ENCODE measurements at regions not wholly inside any gene's neighbourhood (a gene's known extent, or its start where the extent isn't known, plus 50 kb on each side); places are given as distances from the start of the nearest gene placed in this dataset.
"Not testable (repeated sequence)": the region's sequence is repeated elsewhere in the genome, so short reads cannot be mapped to it uniquely, and the experiment has no call there.

DNA sequence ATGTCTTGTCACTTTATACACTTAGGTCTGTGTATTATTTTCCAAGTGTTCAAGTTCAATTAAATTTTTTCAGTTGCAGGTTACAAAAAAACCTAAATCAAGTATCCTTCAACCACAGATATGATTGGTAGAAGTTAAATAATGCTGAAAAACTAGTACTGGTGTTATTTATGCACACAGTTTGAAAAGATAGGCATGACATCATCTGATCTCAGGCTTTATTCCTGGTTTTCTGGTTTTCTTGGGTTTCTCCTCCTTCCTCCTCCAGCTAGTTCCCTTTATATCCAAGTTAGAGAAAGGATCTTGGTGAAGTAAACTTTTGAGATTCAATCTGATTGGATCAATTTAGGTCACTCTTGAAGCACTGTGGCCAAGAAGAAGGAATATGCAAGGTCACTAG is 1201.1 kb upstream of the B3GALT2 start:
- no peak for DNase-seq (ENCODE audit: extremely low read depth, low read depth, low spot score)

DNA sequence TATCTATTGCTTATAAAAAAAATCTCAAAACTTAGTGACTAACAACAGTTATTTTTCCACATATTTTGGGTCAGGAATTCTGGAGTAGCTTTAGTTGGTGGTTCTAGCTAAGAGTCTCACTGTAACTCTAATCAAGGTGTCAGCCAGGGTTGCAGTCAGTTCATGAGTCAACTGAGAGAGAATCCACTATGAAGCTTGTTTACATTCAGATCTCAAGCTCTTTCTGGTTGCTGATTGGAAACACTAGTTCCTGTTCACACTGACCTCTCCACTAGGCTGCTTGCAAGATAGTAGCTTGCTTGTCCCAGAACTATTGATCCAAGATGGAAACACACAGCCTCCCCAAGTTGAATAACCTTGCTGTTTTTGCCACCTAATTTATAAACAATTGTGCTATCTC is 1192.1 kb upstream of the B3GALT2 start:
- no peak for DNase-seq (ENCODE audit: extremely low read depth, low read depth, low spot score)

DNA sequence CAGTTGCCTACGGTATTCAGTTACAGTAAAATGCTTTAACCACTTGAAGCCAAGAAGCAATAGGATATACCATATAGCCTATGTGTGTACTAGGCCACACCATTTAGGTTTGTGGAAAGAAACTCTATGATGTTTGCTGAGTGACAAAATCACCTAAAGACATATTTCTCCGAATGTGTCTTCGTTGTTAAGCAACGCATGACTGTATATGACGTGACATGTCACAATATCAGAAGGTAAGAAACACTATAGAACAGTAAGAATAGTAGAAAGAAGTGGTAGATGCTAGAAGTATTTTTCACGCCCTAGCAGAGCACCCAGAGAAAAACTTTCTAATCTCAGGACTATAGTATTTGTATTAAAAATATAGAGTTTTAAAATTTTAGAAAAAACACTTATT is 1188.2 kb upstream of the B3GALT2 start:
- DNase-seq (ENCODE audit: extremely low read depth, low read depth, low spot score) = no peak

DNA sequence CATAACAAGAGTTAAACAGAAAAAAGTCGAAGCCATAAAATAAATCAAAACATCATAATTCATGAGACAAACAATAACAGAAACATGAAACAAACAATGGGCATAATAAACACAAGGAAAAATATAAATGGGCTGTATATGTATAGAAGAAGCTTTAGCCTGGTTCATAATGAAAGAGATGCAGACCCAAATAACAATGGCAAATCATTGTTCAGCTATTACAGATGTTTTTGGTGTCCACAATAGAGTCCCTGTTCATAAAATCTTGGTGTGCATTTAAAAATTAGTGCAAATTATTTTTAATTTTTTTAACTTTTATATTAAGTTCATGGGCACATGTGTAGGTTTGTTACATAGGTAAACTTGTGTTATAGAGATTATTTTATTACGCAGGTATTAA is 1185.9 kb upstream of the B3GALT2 start:
- no peak for DNase-seq (ENCODE audit: extremely low read depth, low read depth, low spot score)

DNA sequence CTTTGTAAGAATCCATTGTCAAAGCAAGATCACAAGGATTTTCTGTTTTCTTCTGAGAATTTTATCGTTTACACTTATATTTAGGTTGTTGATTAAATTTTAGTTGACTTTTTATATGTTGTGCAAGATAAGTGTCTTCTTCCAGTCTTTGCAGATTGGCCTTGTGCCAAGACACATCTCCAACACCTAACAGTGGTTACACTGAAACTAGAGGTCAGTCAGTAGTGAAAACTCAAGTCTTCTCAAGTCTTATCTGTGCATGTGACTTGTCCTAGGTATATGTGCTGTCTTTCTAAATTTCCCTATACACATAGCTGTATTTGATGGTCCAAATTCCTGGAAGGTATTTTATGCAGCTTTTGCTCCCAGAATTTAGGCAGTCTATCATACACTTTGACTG is 1183.2 kb upstream of the B3GALT2 start:
- DNase-seq (ENCODE audit: extremely low read depth, low read depth, low spot score) = no peak

DNA sequence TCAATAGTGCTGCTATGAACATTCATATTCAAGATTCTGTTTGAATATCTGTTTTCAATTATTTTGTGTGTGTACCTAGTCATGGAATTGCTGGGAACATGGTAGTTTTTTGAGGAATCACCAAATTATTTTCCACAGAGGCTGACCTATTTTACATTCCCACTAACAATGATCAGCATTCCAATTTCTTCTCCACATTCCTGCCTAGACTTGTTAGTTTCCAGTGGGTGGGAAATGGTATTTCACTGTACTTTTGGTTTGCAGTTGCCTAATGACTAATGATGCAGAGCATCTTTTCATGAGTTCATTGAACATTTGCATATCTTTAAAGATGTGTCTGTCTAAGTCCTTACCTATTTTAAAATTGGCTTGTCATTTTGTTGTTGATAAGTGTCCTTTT is 1182.6 kb upstream of the B3GALT2 start:
- DNase-seq (ENCODE audit: extremely low read depth, low read depth, low spot score) = no peak

DNA sequence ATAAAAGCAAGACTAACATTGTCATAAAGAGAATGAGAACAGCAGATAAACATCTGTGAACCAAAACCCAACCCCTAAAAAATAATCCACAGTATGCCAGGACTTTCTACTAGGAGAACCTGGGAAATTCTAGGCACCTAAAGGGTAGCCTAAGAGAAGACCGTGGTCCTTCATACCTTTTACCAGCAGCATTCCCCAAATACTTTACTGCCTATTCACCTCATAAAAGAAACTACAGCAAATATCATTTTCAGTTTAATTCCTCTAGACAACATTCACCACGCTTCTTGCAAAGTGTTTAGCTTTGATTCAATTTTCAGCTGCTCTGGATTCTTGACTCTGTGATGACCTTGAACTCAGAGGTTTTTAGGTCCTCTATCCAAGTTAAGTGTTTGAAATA is 1180.7 kb upstream of the B3GALT2 start:
- no peak for DNase-seq (ENCODE audit: extremely low read depth, low read depth, low spot score)

DNA sequence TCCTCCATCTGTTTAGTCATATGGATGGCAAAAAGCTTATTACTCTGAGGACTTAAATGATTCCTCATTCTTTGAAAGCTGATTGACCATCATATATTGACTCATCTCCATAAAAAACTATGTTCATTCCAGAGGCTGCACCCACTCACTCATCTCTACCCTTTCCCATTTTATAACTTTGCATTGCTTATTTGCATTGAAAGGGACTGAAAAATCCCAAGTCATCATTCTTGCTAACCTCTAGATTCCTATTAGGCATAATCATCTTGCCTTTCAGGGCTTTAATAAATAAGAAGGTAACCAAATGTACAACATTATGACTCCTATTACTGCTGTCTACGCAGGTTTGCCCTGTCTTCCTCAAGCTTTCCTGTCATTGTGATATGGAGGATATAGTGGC is 1180.3 kb upstream of the B3GALT2 start:
- DNase-seq (ENCODE audit: extremely low read depth, low read depth, low spot score) = no peak

DNA sequence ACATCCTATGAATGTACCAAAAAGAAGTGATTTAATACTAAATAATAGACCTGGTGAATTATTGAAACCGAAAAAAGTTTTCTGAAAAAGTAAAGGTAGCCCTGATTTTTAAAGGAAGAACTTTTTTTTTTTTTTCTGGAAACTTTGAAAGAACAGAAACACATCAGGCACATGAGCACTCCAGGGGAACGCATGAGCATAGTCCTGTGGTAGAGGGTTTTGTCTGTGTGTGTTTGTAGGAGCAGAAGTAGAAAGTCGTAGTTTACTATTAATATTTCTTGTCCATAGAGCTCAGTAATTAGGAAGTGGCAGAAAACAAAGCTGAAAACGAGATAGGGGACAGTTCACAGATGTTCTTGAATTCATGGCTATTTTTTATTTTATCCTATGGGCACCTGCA is 1175.9 kb upstream of the B3GALT2 start:
- DNase-seq (ENCODE audit: extremely low read depth, low read depth, low spot score) = no peak

DNA sequence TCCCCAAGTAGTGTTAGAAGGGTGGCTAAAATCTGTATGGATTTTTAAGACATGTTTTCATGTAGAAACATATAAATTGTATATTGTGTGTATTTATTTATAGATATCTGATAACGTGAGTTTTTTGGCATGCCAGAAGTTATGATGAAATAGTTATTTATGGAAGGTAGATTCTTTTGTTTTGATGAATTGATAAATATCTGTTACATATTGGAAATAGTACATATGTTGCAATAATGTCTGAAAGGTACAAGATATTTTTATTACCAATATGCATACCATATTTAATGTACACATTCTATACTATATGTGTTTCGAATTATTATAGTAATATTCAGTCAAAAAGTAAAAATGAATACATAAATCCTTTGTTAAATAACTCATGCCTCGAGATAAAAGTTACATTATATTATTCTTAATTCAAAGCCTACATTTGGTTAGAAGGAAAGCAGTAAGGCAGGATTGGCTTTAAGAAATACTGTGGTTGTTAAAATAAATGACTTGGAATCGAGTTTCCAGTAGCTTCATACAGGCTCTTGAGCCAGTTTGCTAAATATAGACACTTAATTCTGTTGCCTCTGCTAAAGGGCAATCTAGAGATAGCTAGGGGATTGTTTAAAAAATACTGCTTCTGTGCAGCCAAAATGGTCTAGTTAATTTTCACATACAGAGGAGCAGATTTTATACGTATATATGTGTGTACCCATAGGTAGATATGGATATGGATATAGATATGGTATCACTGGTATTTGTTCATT is 1175.1 kb upstream of the B3GALT2 start:
- no peak for DNase-seq (ENCODE audit: extremely low read depth, low read depth, low spot score)

DNA sequence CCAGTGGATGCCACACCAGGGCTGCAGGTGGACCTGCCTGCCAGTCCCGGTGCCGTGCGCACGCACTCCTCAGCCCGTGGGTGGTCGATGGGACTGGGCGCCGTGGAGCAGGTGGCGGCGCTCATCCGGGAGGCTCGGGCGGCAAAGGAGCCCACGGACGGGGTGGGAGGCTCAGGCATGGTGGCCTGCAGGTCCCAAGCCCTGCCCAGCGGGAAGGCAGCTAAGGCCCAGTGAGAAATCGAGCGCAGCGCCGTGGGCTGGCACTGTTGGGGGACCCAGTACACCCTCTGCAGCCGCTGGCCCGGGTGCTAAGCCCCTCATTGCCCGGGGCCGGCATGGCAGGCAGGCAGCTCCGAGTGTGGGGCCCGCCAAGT is 1171.8 kb upstream of the B3GALT2 start:
- DNase-seq (ENCODE audit: extremely low read depth, low read depth, low spot score) = no peak

DNA sequence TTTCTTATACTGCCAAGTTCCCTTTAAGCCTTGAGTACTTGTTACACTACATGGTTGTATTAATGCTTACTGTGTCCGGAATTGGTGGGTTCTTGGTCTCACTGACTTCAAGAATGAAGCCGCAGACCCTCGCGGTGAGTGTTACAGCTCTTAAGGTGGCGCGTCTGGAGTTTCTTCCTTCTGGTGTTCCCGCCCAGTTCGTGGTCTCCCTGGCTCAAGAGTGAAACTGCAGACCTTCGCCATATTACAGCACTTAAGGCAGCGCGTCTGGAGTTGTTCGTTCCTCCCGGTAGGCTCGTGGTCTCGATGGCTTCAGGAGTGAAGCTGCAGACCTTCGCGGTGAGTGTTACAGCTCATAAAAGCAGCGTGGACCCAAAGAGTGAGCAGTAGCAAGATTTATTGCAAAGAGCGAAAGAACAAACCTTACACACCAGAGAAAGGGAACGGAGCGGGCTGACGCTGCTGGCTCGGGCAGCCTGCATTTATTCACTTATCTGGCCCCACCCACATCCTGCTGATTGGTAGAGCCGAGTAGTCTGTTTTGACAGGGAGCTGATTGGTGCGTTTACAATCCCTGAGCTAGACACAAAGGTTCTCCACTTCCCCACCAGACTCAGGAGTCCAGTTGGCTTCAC is 1171.3 kb upstream of the B3GALT2 start:
- not testable (repeated sequence) for DNase-seq (ENCODE audit: extremely low read depth, low read depth, low spot score)

DNA sequence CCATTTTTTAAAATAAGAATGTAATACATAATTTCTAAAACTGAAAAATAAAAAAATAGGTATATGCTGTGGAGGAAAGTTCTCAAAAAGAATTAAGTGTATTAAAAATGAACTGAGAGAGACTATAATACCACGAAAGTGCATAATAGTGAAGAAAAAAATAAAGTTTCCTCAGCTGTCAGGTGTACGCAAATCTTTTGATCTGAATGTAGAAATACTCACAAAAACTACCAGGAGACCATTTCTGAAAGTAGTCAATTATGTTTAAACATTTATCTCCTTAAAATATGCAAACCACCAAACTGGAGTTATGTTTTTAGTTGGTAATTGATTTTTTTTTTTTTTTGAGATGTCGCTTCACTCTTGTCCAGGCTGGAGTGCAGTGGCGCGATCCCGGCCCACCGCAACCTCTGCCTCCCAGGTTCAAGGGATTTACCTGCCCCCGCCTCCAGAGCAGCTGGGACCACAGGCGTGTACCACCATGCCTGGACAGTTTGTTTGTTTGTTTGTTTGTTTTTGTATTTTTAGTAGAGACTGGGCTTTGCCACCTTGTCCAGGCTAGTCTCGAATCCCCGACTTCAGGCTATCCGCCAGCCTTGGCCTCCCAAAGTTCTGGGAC is 1169.2 kb upstream of the B3GALT2 start:
- no peak for DNase-seq (ENCODE audit: extremely low read depth, low read depth, low spot score)

DNA sequence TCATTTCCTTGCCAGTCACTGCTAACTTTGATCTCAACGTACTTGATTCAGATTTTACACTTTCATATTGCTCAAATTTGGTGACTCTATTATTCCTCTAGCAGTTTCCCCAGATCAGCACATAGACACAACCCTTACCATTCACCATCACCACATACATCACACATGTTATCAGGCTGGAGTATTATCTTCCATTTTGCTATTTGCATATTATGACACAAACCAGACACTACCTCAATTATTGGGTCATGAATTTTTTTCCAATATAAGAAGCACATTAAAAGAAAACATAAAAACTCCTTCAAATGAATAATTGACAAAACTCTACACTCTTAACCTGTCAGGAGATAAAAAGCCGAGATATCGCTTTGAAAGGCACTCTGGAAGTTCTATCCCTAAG is 1166.7 kb upstream of the B3GALT2 start:
- no peak for DNase-seq (ENCODE audit: extremely low read depth, low read depth, low spot score)

DNA sequence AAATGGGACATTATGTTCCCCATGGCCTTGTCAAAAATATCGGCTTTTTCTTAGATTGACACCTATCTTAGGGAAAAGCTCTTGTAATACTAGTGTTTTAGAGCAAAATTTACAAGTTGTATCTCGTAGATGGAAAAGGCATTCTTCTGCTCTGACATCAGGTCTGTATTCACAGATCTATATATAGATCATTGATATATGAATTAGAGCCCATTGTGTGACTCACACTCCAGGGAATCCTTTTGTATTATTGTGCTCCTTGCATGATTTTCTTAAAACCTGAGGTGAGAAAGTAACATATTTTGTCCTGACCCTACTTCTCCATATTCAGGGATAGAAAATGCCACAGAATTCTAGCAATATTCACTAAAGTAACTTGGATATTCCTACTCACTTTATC is 1160.8 kb upstream of the B3GALT2 start:
- no peak for DNase-seq (ENCODE audit: extremely low read depth, low read depth, low spot score)

DNA sequence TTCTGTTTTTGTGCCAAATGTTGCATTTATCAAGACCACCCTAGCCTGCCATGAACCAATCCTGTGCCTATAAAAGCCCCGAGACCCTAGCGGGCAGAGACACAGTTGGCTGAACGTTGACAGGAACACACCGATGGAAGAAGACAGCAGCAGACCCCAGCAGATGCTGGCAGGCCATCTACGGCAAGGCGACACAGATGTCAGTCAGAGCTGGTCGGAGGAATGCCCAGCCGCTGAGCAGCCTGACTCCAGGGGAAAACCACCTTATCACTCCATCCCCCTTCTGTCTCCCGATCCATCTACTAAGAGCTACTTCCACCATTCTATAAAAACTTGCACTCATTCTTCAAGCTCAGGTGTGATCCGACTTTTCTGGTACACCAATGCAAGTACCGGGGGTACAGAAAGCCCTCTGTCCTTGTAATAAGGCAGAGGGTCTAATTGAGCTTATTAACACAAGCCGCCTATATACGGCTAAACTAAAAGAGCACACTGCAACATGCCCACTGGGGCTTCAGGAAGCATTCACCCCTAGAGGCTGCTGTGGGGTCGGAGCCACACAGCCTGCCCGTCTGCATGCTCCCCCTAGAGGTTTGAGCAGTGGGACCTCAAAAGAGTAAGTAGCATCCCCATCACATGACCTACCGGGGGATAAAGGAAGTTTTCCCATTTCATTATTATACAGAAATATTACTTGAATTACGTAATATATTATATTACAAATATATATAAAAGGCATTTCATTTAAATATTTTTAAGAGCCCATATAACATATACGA is 1156.3 kb upstream of the B3GALT2 start:
- no peak for DNase-seq (ENCODE audit: extremely low read depth, low read depth, low spot score)

DNA sequence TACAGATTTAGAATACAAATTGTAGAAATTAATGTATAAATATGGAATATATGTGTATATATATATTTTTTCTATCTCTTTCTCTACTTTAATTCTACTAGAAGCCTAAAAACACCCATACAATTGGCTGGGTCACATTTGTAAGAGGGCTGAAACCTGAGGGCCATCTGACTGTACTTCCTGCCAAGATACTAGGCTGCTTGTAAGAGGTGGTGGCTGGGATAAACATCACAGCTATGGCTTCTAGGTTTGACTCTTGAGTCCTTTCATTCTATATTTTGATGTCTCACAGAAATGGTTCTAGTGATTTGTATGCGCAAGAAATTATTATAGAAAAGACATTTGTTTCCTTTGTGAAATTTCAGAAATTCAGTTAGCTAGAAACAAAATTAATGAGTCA is 1155.2 kb upstream of the B3GALT2 start:
- no peak for DNase-seq (ENCODE audit: extremely low read depth, low read depth, low spot score)

DNA sequence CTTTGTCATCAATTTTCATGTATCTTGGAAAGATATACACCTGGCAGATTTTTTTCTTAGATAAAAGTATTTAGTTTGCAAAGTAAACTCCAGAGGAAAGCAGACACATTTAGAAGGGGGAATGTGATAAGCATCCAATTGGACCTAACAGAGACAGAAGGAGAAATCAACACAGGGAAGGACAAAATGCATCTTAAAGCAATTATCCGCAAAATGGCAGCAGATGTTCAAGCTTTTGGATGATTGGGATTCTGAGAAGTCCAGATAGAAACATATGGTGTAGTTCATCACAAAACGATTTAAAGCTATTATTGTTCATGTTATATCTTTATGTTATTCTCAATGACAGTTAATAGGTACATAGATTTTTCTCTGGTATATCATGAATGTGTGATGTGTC is 1153.1 kb upstream of the B3GALT2 start:
- no peak for DNase-seq (ENCODE audit: extremely low read depth, low read depth, low spot score)

DNA sequence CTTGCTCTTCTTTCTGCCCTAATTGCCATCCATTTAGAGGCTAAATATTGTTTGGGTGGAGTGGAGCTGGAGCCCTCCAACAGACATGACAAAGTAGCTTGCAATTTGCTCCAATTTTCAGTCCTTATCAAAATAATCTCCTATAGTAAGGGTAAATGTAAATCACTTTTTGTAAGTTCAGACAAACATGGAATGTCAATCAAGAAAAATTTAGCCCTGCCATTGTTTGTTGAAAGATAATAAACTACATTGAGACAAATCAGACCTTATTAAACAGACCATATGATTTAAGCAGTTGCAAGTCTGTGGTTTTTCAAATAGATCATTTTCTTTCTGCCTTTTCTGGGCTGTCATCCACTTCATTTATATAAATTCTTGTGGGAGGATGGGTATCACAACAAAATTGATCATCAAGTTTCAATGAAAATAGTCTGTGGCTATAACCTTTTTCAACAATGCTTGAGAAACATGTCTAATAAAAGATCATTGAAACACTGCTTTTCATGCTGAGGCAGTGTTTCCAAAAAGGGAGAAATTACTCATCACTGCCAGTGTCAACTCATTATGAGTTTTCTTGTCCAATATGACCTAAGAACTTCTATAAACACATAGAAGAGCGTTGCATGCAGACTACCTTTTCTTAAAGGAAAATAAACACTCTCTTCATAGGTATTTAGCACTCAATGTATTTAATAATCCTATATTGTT is 1152.0 kb upstream of the B3GALT2 start:
- DNase-seq (ENCODE audit: extremely low read depth, low read depth, low spot score) = no peak

DNA sequence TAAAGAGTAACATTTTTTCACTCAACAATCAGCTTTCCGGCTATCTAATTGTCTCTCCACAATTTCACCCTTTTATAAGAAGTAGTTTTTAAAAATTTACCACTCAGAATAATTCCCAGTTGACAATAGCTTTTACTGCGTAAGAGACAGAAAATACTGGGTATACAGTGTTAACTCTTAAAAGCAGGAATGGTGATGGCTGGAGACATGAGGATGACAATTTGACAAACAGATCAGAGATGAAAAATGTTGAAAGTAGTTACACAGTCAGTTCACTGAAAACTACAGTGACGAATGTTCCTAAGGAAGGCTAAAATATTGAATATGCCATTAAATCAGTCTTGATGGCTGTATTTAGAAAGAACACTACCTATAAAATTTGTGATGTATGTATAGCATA is 1146.8 kb upstream of the B3GALT2 start:
- no peak for DNase-seq (ENCODE audit: extremely low read depth, low read depth, low spot score)

DNA sequence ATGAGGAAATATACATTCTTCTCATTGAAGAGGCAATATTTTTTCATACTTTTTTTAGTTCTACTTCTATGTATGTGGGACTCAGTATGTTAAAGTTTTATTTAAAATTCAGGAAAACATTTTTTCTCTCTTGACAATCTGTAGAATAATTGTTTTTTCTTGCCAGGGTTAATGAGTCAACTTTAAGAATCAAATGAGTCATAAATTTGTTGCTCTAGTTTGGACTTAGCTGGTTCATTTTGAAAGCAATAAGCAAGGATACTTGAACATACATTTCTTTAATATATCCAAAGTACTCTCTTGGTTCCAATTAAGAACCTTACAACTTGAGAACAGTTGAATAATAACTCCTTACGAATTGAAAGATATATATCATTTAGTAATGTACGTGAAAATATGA is 1145.3 kb upstream of the B3GALT2 start:
- no peak for DNase-seq (ENCODE audit: extremely low read depth, low read depth, low spot score)

Data from glomerular endothelial cell (primary cell).